ENCODE measurements at regions not wholly inside any gene's neighbourhood (a gene's known extent, or its start where the extent isn't known, plus 50 kb on each side); places are given as distances from the start of the nearest gene placed in this dataset.
"Not testable (repeated sequence)": the region's sequence is repeated elsewhere in the genome, so short reads cannot be mapped to it uniquely, and the experiment has no call there.

- in situ Hi-C loops (cut with HindIII; ENCODE audit: low pct_unique_long_range_greater_than_20kb, low sequenced_read_pairs), result no loop called here
- DNase-seq (ENCODE audit: low read depth), result no peak
These were observed 61.4 kb downstream of the NXNL2 start for GRCh38 chr9:88596376-88596775.

- no peak for DNase-seq (ENCODE audit: low read depth)
- in situ Hi-C loops (cut with HindIII; ENCODE audit: low pct_unique_long_range_greater_than_20kb, low sequenced_read_pairs), result no loop called here
These were observed 70.0 kb downstream of the NXNL2 start for GRCh38 chr9:88604836-88605511.

- in situ Hi-C loops (cut with HindIII; ENCODE audit: low pct_unique_long_range_greater_than_20kb, low sequenced_read_pairs), result no loop called here
- no peak for DNase-seq (ENCODE audit: low read depth)
These were observed 70.8 kb downstream of the NXNL2 start for GRCh38 chr9:88605512-88606362.

- in situ Hi-C loops (cut with HindIII; ENCODE audit: low pct_unique_long_range_greater_than_20kb, low sequenced_read_pairs), result no loop called here
- DNase-seq (ENCODE audit: low read depth), result no peak
These were observed 79.4 kb downstream of the NXNL2 start for GRCh38 chr9:88614359-88614758.

- in situ Hi-C loops (cut with HindIII; ENCODE audit: low pct_unique_long_range_greater_than_20kb, low sequenced_read_pairs), result no loop called here
- no peak for DNase-seq (ENCODE audit: low read depth)
These were observed 88.7 kb downstream of the NXNL2 start for GRCh38 chr9:88623698-88624097.

GRCh38 chr9:88628114-88628513 is 93.1 kb downstream of the NXNL2 start:
- in situ Hi-C loops (cut with HindIII; ENCODE audit: low pct_unique_long_range_greater_than_20kb, low sequenced_read_pairs), result no loop called here
- DNase-seq (ENCODE audit: low read depth), result no peak

GRCh38 chr9:88628811-88629210 is 93.8 kb downstream of the NXNL2 start:
- in situ Hi-C loops (cut with HindIII; ENCODE audit: low pct_unique_long_range_greater_than_20kb, low sequenced_read_pairs), result no loop called here
- DNase-seq (ENCODE audit: low read depth), result no peak

- in situ Hi-C loops (cut with HindIII; ENCODE audit: low pct_unique_long_range_greater_than_20kb, low sequenced_read_pairs); DNase-seq (ENCODE audit: low read depth): not testable (repeated sequence)
These were observed 95.6 kb downstream of the NXNL2 start for GRCh38 chr9:88630574-88630973.

- in situ Hi-C loops (cut with HindIII; ENCODE audit: low pct_unique_long_range_greater_than_20kb, low sequenced_read_pairs), result no loop called here
- DNase-seq (ENCODE audit: low read depth), result no peak
These were observed 100.2 kb downstream of the NXNL2 start for GRCh38 chr9:88635151-88635550.

- DNase-seq (ENCODE audit: low read depth), result no peak
- in situ Hi-C loops (cut with HindIII; ENCODE audit: low pct_unique_long_range_greater_than_20kb, low sequenced_read_pairs), result no loop called here
These were observed 106.7 kb downstream of the NXNL2 start for GRCh38 chr9:88641456-88642240.

GRCh38 chr9:88642336-88642735 is 107.4 kb downstream of the NXNL2 start:
- in situ Hi-C loops (cut with HindIII; ENCODE audit: low pct_unique_long_range_greater_than_20kb, low sequenced_read_pairs), result no loop called here
- no peak for DNase-seq (ENCODE audit: low read depth)

- DNase-seq (ENCODE audit: low read depth), result no peak
- in situ Hi-C loops (cut with HindIII; ENCODE audit: low pct_unique_long_range_greater_than_20kb, low sequenced_read_pairs), result no loop called here
These were observed 109.0 kb downstream of the NXNL2 start for GRCh38 chr9:88643931-88644330.

- in situ Hi-C loops (cut with HindIII; ENCODE audit: low pct_unique_long_range_greater_than_20kb, low sequenced_read_pairs), result no loop called here
- DNase-seq (ENCODE audit: low read depth), result no peak
These were observed 110.3 kb downstream of the NXNL2 start for GRCh38 chr9:88645172-88645878.

GRCh38 chr9:88645879-88646199 is 110.9 kb downstream of the NXNL2 start:
- in situ Hi-C loops (cut with HindIII; ENCODE audit: low pct_unique_long_range_greater_than_20kb, low sequenced_read_pairs), result no loop called here
- no peak for DNase-seq (ENCODE audit: low read depth)

- DNase-seq (ENCODE audit: low read depth), result no peak
- in situ Hi-C loops (cut with HindIII; ENCODE audit: low pct_unique_long_range_greater_than_20kb, low sequenced_read_pairs), result no loop called here
These were observed 111.7 kb downstream of the NXNL2 start for GRCh38 chr9:88646539-88647300.

- in situ Hi-C loops (cut with HindIII; ENCODE audit: low pct_unique_long_range_greater_than_20kb, low sequenced_read_pairs), result no loop called here
- peak; percentile 86 for DNase-seq (ENCODE audit: low read depth)
These were observed 117.0 kb downstream of the NXNL2 start for GRCh38 chr9:88651682-88652633.

- DNase-seq (ENCODE audit: low read depth), result no peak
- in situ Hi-C loops (cut with HindIII; ENCODE audit: low pct_unique_long_range_greater_than_20kb, low sequenced_read_pairs), result no loop called here
These were observed 117.9 kb downstream of the NXNL2 start for GRCh38 chr9:88652876-88653275.
